ENCODE measurements at regions not wholly inside any gene's neighbourhood (a gene's known extent, or its start where the extent isn't known, plus 50 kb on each side); places are given as distances from the start of the nearest gene placed in this dataset.

GRCh38 chrX:82218361-82218760, 1016.5 kb downstream of the SH3BGRL start:
- intact Hi-C loops (cut with micrococcal nuclease), result no loop called here
- Histone ChIP-seq H3K27ac (replicated peaks) (no peak overlapping the region), H3K36me3 (no peaks in the 10 kb centered on the region), H3K27me3 (ENCODE audit: low read depth) (no peaks in the 10 kb centered on the region), H3K4me3 (no peak overlapping the region), H3K4me1 (no peaks in the 10 kb centered on the region), H3K9me3 (replicated peaks) (no peaks in the 10 kb centered on the region)
- no peak for TF ChIP-seq CTCF (IDR thresholded peaks at IDR 0.05; ENCODE audit: borderline replicate concordance)
- no peak for DNase-seq

GRCh38 chrX:82219129-82219528, 1017.2 kb downstream of the SH3BGRL start:
- Histone ChIP-seq H3K36me3 (no peaks in the 10 kb centered on the region), H3K4me3 (no peak overlapping the region), H3K27me3 (ENCODE audit: low read depth) (no peaks in the 10 kb centered on the region), H3K4me1 (no peaks in the 10 kb centered on the region), H3K9me3 (replicated peaks) (peaks cover 5% of the 10 kb centered on the region), H3K27ac (replicated peaks) (no peak overlapping the region)
- no peak for TF ChIP-seq CTCF (IDR thresholded peaks at IDR 0.05; ENCODE audit: borderline replicate concordance)
- DNase-seq, result no peak
- intact Hi-C loops (cut with micrococcal nuclease), result no loop called here

GRCh38 chrX:82224961-82225360, 1023.1 kb downstream of the SH3BGRL start:
- no peak for TF ChIP-seq CTCF (IDR thresholded peaks at IDR 0.05; ENCODE audit: borderline replicate concordance)
- Histone ChIP-seq H3K9me3 (replicated peaks) (peaks cover 24% of the 10 kb centered on the region), H3K4me3 (no peak overlapping the region), H3K36me3 (no peaks in the 10 kb centered on the region), H3K27me3 (ENCODE audit: low read depth) (no peaks in the 10 kb centered on the region), H3K27ac (replicated peaks) (no peak overlapping the region), H3K4me1 (no peaks in the 10 kb centered on the region)
- no peak for DNase-seq
- intact Hi-C loops (cut with micrococcal nuclease), result no loop called here

- TF ChIP-seq CTCF (IDR thresholded peaks at IDR 0.05; ENCODE audit: borderline replicate concordance), result no peak
- H3K36me3 ChIP-seq, result no peaks in the 10 kb centered on the region
- intact Hi-C loops (cut with micrococcal nuclease), result no loop called here
- DNase-seq, result no peak
- no peak overlapping the region for H3K4me3 ChIP-seq
- H3K27ac ChIP-seq (replicated peaks), result no peak overlapping the region
- H3K9me3 ChIP-seq (replicated peaks), result peaks cover 10% of the 10 kb centered on the region
- no peaks in the 10 kb centered on the region for H3K27me3 ChIP-seq (ENCODE audit: low read depth)
- no peaks in the 10 kb centered on the region for H3K4me1 ChIP-seq
These were observed 1028.1 kb downstream of the SH3BGRL start for GRCh38 chrX:82230013-82230412.

GRCh38 chrX:82232679-82233078, 1030.8 kb downstream of the SH3BGRL start:
- TF ChIP-seq CTCF (IDR thresholded peaks at IDR 0.05; ENCODE audit: borderline replicate concordance), result no peak

GRCh38 chrX:82237328-82237727, 1035.4 kb downstream of the SH3BGRL start:
- Histone ChIP-seq H3K4me1 (no peaks in the 10 kb centered on the region), H3K27ac (replicated peaks) (no peak overlapping the region), H3K9me3 (replicated peaks) (peaks cover 17% of the 10 kb centered on the region), H3K27me3 (ENCODE audit: low read depth) (no peaks in the 10 kb centered on the region), H3K36me3 (no peaks in the 10 kb centered on the region), H3K4me3 (no peak overlapping the region)
- no peak for TF ChIP-seq CTCF (IDR thresholded peaks at IDR 0.05; ENCODE audit: borderline replicate concordance)
- no peak for DNase-seq
- intact Hi-C loops (cut with micrococcal nuclease), result no loop called here

More at GRCh38 chrX:82232679-82233078, 1030.8 kb downstream of the SH3BGRL start:
- H3K9me3 ChIP-seq (replicated peaks), result peaks cover 12% of the 10 kb centered on the region
- no peak overlapping the region for H3K27ac ChIP-seq (replicated peaks)
- DNase-seq, result no peak
- intact Hi-C loops (cut with micrococcal nuclease), result no loop called here
- H3K36me3 ChIP-seq, result no peaks in the 10 kb centered on the region
- no peak overlapping the region for H3K4me3 ChIP-seq
- H3K27me3 ChIP-seq (ENCODE audit: low read depth), result no peaks in the 10 kb centered on the region
- H3K4me1 ChIP-seq, result no peaks in the 10 kb centered on the region
